ENCODE measurements at regions not wholly inside any gene's neighbourhood (a gene's known extent, or its start where the extent isn't known, plus 50 kb on each side); places are given as distances from the start of the nearest gene placed in this dataset.

- no peak for DNase-seq (ENCODE audit: low read depth)
Observed at GRCh38 chr11:70608568-70609470, 210.5 kb downstream of the CTTN start.

GRCh38 chr11:70610566-70611565 is 212.5 kb downstream of the CTTN start:
- DNase-seq (ENCODE audit: low read depth), result no peak

- DNase-seq (ENCODE audit: low read depth), result no peak
Observed at GRCh38 chr11:70611821-70612220, 213.5 kb downstream of the CTTN start.

- no peak for DNase-seq (ENCODE audit: low read depth)
Observed at GRCh38 chr11:70612459-70613141, 214.3 kb downstream of the CTTN start.

- no peak for DNase-seq (ENCODE audit: low read depth)
Observed at GRCh38 chr11:70614034-70614681, 215.8 kb downstream of the CTTN start.

GRCh38 chr11:70615036-70615875 is 216.9 kb downstream of the CTTN start:
- DNase-seq (ENCODE audit: low read depth), result no peak

- no peak for DNase-seq (ENCODE audit: low read depth)
Observed at GRCh38 chr11:70616317-70616716, 218.0 kb downstream of the CTTN start.

GRCh38 chr11:70616938-70617654 is 218.8 kb downstream of the CTTN start:
- no peak for DNase-seq (ENCODE audit: low read depth)

GRCh38 chr11:70618431-70619101 is 220.2 kb downstream of the CTTN start:
- no peak for DNase-seq (ENCODE audit: low read depth)

GRCh38 chr11:70619591-70619990 is 221.3 kb downstream of the CTTN start:
- no peak for DNase-seq (ENCODE audit: low read depth)

GRCh38 chr11:70620510-70621184 is 222.3 kb downstream of the CTTN start:
- no peak for DNase-seq (ENCODE audit: low read depth)

GRCh38 chr11:70621241-70621640 is 222.9 kb downstream of the CTTN start:
- no peak for DNase-seq (ENCODE audit: low read depth)

GRCh38 chr11:70622091-70622490 is 223.8 kb downstream of the CTTN start:
- DNase-seq (ENCODE audit: low read depth), result no peak

- DNase-seq (ENCODE audit: low read depth), result no peak
Observed at GRCh38 chr11:70623906-70624597, 225.7 kb downstream of the CTTN start.

- no peak for DNase-seq (ENCODE audit: low read depth)
Observed at GRCh38 chr11:70624598-70624993, 226.3 kb downstream of the CTTN start.

GRCh38 chr11:70625051-70625450 is 226.7 kb downstream of the CTTN start:
- no peak for DNase-seq (ENCODE audit: low read depth)

- no peak for DNase-seq (ENCODE audit: low read depth)
Observed at GRCh38 chr11:70625582-70626518, 227.5 kb downstream of the CTTN start.
